ENCODE measurements at regions not wholly inside any gene's neighbourhood (a gene's known extent, or its start where the extent isn't known, plus 50 kb on each side); places are given as distances from the start of the nearest gene placed in this dataset.

- TF ChIP-seq ATF1 (CRISPR knock-in tag; IDR thresholded peaks at IDR 0.05) (no peak), CTCF (IDR thresholded peaks at IDR 0.05) (no peak), ESRRA (CRISPR knock-in tag; IDR thresholded peaks at IDR 0.05; ENCODE audit: borderline replicate concordance) (no peak), MAX (CRISPR knock-in tag; IDR thresholded peaks at IDR 0.05) (no peak), ZNF121 (CRISPR knock-in tag; IDR thresholded peaks at IDR 0.05) (no peak)
Observed at GRCh38 chr10:90526721-90527120, 331.1 kb downstream of the HTR7 start.

Data from WTC11 (cell line).